NCI-H2196 (cell line): ENCODE measurements at regions not wholly inside any gene's neighbourhood (a gene's known extent, or its start where the extent isn't known, plus 50 kb on each side); places are given as distances from the start of the nearest gene placed in this dataset.
"Not testable (repeated sequence)": the region's sequence is repeated elsewhere in the genome, so short reads cannot be mapped to it uniquely, and the experiment has no call there.

Source experiments
- DNase-seq: peaks from one replicate; lab custom pipeline; 2025; ENCODE audit not compliant: unreplicated experiment; lab: John Stamatoyannopoulos, UW

DNA sequence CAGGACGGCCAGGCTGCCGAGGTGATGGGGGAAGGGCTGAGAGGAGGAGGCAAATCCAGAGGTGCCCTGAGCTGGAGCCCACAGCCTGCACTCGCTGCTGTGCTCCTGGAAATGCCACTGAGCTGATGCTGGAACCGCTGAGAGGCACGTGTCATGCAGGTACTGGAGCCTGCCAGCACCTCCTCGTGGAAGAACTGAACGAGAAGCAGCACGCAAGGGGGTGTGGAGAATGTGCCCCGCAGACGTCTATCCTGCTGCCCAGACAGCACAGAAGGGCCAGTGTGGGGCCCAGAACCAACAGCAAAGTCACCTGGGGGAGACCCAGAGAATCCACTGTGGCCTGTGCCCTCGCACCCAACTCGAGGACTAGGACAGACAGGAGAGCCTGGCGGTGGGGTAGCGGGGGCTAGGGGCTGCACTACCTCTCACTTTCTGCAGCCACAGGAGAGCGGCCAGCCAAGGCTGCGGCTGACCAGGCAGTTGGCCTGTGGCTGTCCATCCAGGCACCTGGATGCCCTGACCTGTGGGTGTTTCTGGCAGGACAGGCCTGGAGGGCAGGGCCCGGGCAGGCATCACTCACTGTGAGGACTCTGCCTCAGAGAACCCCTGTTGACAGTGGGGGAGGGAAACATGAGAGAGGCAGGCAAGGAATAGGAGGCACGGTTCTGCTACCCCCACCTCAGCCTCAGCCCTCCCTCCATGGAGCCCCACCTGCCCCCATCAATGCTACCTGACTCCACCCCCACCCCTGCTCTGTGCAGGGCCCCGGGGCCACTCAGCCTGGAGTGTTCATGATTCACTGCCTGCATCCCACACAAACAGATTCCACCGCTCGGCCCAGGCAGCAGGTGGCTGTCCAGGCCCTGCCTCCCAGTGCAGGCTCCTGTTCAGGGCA lies 213.1 kb downstream of the TBC1D2B start:
- no peak for DNase-seq

DNA sequence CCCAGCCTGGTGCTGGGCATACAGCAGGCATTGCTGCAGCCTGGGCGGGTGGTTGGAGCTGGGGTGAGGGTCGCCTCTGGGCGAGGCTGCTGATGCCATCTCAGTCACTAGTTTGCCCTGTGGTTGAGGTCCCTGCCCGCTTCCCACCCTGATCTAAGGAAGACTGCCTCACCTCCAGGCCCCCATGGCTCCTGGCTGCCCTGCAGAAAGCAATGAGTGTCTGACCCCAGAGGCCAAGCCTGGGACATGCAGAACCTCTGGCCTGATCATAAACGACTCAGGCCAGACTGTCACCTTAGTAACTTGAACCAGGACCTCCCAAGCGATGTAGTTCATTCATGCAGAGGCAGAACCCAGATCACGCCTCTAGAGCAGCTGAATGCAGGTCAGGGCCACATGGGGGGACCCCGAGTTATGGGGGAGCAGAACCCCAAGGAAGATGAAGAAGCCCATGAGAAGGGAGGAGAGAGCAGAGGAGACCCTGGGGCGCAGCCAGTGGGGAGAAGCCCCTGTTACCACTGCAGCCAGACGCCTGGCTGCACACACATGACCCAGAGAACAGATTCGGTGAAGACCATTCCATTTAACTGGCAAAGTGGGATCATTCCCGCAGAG lies 213.9 kb downstream of the TBC1D2B start:
- no peak for DNase-seq

DNA sequence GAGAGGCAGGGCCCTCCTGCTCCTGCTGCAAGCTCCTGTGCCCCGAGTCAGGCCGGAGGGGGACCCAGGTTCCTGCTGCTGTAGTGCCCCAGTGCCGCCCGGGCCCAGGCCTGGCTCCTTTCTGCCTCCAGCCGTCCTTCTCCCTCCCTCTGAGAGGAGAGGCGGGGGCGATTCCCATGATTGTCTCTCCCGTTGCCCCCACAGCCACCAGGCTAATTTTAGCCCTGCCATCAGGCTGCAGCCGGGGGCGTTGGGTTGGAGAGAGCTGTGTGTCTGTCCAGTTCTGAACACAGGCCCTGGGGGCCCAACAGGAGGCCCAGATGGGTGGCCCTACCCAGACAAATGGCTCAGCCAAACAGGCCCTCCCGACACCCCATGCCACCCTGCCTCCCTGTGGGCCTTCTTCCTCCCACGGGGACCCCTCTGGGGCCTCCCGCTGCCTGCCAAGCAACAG lies 214.8 kb downstream of the TBC1D2B start:
- no peak for DNase-seq

DNA sequence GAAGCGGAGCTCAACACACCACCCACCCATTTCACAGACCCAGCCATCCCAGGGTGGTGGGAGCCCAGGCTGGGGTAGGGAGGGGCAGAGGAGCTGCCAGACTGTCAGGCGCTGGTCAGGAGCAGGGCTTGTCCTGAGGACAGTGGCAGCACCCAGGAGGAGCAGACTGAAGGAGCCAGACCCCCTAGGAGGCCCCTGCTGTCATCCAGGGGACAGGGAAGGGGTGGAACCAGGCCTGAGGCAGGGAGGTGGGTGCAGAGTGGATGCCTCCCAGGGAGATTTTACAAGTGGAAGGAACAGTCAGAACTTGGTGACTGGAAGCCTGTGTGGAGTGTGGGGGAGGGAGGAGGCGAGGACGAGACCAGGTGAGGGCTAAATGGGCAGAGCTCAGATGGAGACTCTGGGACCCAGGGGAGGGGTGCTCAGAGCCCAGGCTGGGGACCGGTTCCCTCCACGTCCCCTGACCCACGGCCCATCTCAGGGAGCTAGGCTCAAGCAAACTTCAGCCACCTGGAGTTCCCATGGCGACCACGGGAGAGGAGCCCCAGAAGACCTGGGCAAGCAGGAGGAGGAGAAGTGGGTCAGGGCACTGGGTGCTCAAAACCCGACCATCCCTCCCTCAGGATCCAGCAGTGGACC lies 215.4 kb downstream of the TBC1D2B start:
- not testable (repeated sequence) for DNase-seq

DNA sequence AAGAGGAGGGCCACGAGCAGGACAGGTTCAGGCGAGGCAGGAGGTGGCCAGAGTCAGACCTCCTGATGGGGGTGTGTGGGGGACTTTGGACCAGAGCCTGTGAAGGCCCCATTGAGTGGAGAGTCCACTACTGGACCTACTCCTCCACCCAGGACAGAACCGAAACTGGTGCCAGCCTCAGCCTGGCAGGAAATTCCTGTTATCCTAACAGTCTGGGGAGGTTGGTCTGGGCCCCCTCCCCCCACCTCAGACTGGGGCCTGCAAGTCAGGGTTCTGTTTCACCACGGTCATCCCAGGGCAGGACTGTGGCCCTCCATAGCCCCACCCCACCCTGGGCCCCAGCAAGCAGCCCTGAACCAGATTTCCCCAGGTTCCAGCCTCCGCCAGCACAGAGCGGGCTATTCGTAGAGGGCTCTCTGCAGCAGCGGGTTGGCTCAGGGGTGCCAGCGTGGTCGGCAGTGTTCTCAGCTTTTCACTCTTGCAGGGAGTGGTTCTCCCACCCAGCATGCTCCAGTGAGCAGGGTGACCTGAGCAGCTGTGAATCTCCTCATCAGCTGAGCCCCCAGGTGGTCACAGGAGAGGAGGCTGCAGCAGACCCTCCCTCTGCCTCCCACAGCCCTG lies 217.3 kb downstream of the TBC1D2B start:
- no peak for DNase-seq

DNA sequence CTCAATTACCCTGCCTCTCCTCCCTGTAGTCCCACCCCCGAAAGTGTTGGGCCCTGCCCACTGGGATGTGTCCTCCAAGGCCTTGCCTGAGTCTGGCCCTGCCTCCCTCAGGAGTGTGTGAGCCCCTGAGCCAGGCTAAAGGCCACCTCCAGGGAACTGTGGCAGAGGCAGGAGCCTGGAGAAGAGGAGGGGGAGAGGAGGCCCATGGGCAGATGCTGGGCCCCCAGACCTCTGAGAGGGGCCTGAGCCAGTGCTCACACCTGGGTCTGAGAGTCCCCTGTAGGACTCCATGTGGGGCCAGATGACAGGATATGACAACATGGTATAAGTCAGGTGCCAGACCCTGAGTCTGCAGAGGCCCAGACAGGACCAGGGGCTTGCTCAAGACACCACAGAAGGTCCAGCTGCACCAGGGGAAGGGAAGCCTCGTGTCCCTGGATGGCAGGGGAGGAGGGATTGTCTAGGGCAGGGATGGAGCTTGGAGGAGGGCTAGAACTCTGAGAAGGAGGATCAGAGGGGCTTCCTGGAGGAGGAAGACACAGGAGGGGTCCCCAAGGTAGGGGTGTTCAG lies 217.9 kb downstream of the TBC1D2B start:
- DNase-seq: no peak

DNA sequence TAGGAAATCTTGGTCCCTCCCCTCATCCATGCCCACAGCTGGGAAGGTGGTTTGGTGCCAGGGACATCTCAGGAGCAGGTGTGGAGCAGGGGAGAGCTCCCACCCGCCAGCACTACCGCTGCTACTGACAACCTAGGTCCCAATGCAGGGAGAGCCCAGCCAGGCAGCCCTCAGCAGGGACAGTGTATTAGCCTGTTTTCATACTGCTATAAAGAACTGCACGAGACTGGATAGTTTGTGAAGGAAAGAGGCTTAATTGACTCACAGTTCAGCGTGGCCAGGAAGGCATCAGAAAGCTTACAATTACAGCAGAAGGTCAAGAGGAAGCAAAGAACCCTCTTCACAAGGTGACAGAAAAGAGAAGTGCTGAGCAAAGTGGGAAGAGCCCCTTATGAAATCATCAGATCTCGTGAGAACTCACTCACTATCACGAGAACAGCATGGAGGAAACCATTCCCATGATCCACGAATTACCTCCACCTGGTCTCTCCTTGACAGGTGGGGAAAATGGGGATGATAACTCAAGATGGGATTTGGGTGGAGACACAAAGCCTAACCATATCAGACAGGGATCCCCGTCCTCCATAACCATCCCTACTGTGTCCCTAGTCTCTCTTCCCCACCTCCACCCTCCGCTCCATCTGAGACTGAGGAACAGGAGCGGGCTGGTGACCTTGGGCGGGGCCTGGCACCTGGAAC lies 218.6 kb downstream of the TBC1D2B start:
- no peak for DNase-seq

DNA sequence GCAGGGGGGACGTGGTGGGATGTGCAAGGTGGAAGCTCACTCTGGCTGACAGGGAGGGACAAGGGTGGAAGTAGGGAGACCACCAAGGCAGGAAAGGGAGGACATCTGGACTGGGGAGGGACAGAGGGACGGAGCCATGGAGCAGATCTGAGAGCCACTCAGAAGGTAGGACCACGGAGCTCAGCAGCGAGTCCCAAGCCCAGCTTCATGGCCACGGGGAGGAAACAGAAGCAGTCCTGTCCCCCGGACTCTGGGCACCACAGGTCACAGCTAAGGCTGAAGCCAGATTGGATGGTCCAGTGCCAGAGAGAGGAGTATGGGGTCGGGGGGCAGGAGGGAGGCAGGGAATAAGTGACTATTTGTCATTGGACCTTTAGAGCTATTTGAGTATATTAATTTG lies 220.1 kb downstream of the TBC1D2B start:
- no peak for DNase-seq

DNA sequence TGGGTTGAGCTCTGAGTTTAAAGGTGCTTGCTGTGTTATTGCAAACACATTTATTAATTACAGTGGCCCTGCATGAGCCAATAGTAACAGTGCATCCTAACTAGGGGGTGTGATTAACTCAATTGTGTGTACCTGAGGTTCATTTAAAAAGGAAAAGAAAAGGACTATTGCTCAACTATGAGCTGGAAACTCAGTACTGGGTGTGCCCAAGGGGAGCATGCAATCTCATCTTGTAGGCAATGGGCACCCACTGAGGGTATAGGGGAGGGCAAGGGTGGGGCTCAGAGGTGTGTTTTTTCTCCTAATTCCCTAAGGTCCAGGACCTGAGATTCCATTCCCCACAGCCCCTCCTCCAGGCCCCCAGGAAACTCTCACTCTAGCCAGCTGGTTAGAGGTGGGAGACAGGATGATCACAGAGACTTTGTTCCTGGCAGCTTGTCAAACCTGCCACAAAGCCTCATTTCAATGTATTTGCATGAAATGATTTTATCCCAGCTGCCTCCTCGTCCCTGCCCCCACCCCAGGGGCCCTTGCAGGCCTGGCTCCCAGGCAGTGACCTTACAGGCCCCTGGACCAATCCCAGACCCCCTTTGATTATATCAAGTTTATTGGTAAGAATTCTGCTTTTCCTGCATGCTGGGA lies 220.7 kb downstream of the TBC1D2B start:
- no peak for DNase-seq

DNA sequence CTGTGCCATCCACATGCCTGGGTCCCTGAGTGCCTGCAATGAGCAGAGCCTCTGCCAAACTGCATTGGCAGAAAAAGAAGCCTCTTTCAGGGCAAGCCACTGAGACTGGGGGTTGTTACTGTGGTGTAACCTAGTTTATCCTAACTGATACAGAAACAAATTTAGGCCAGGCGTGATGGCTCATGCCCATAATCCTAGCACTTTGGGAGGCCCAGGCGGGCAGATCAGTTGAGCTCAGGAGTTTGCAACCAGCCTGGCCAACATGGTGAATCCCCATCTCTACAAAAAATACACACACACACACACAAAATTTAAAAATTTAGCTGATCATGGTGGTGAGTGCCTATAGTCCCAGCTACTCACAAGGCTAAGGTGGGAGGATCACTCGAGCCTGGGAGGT lies 221.6 kb downstream of the TBC1D2B start:
- DNase-seq: no peak

DNA sequence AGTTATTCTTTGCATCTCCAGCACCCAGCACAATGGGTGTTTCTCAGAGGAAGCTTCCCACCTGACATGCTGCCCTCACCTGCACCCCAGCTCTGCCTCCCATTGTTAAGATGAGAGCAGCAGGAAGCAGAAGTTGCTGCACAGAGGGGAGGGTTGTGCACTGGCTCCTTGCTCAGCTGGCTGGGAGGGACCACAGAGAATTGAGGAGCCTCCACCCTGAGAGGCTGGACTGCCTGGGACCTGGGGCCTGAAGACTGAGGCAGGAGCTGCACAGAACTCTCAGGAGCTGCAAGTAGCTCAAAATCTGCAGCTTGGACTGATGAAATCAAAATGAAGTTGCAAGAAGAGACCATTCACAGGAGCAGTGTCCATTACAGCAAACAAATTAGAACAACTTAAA lies 222.3 kb upstream of the LINGO1 start:
- no peak for DNase-seq

DNA sequence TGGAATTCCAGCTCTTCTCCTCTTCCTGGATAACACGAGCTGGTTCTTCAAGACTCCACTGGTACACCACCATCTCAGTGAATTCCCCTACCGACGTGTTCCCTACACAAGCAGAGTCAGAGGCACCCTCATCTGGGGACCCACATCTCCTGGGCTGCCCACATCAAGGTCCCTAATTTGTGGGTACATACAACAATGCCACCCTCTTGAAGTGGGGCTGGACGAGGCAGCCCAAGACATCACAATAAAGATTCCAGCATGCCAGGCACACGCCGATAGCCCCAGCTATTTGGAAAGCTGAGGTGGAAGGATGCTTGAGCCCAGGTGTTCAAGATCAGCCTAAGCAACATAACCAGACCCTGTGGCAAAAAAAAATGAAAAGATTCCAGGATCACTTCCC lies 221.2 kb upstream of the LINGO1 start:
- DNase-seq: no peak

DNA sequence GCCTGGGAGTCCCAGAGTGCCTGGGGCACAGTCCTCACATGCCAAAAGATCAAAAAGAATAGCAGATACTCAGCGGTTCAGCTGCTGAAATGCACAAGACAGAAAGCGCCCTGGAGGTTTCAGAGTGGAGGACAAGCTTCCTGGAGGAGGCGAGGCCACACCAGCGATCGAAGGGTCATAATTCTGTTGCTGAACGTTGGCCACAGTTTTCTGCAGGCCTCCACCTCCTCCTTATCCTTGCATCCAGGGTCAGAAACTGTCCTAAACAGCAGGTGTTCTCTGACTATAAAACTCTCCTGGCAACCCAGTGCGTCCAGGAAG lies 220.3 kb upstream of the LINGO1 start:
- no peak for DNase-seq

DNA sequence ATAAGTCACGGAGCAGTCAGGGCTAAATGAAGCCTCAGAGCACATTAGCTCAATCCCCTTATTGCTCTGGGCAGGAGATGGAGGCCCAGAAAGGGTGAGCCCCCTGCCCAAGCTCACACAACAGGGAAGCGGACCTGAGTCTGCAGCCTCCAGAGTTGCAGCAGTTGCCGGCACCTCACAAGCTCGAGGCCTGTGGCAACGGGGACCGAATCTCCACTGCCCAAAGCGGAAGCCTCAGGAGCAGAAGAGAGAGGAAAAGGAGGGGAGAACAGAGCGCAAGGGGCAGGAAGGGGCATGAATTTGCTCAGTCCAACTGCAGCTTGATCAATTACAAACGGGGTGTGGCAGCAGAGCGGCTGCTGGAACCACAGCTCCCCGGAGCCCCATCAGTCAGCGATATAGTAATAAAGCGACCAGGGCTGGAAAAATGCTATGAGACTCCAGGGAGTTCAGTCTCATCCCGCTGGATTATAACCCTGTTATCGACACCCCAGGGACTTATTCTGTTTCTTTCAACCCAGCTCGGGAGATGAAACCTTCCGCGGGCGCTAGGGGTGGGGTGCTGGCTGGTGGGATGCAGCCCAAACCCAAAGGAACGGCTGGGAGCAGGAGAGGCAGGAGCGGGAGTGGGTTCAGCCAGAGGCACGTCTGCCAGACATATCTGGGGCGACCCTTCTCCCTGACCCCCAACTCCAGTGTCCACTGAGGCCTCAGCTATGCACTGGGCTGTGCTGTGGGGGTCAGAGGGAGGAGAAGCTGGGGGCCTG lies 219.7 kb upstream of the LINGO1 start:
- DNase-seq: no peak

DNA sequence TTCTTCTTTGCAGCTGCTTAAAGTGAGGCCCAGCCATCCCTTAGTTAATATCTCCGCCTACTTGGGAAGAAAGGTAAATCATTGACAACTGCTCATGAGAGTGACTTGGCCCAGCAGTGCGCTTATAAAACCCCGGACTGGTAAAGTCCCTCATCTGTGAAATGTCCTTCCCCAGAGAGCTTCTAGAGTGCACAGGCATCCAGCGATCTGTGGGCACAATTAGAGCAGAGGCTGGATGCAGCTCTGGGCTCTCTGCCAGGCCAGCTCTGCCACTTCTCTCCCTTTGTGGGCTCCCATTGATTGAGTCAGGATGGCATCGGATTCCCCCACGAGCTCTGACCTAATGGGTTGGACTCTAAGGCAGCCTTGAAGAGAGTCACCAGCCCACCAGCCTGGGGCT lies 219.0 kb upstream of the LINGO1 start:
- no peak for DNase-seq

DNA sequence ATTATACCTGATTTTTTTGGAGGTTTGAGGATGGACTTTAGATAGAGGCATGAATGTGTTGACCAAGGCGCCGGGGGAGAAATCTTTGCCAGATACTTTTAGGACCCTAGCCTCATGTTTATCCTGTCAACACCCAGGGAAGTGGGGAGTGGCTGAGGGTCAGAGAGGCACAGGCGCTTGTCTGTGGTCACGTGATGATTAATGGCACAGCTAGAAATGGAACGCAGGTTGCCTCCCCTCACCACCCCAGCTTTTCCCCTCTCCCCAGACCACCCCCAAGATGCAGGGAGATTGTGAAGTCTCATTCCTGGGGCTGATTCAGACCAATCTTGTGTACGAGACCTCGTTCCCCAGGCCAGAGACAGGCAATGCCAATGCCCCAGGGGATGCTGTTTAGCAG lies 218.4 kb upstream of the LINGO1 start:
- no peak for DNase-seq

DNA sequence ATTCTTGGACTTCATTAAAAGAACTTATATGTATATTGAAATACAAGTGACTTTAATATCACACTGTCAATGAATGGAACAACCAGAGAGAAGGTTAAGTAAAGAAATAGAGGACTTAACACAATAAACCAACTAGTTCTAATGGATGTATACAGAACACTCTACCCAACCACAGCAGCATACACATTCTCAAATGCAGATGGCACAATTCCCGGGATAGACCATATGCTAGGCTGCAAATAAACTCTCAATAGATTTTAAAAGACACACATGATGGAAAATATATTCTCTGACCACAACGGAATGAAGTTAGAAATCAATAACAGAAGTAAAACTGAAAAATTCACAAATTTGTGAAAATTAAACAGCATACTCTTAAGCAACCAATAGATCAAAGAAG lies 214.3 kb upstream of the LINGO1 start:
- DNase-seq: no peak

DNA sequence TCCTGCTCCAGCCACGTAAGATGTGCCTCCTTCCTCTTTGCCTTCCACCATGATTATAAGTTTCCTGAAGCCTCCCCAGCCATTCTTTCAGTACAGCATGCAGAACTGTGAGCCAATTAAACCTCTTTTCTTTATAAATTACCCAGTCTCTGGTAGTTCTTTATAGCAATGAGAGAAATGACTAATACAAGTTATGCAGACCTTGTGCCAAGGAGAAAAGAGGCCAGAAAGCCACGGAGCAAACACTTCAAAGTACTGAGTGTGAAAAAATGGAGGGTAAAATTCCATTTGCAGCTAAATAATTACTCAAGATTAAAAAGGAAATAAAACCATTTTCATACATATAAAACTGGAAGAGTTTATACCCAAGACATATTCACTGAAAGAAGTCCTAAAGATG lies 213.6 kb upstream of the LINGO1 start:
- no peak for DNase-seq

DNA sequence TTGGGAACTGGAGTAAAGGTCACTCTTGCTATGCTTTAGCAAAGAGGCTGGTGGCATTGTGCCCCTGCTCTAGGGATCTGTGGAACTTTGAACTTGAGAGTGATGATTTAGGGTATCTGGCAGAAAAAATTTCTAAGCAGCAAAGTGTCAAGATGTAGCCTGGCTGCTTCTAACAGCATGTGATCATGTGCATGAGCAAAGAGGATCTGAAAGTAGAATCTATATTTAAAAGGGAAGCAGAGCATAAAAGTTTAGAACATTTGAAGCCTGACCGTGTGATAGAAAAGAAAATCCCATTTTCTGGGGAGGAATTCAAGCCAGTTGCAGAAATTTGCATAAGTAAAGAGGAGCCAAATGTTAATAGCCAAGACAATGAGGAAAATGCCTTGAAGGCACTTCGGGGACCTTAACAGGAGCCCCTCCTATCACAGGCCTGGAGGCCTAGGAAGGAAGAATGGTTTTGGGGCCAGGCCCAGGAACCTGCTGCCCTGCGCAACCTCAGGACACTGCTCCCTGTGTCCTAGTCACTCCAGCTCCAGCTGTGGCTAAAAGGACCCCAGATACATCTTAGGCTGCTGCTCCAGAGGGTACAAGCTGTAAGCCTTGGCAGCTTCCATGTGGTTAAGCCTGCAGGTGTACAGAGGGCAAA lies 212.2 kb upstream of the LINGO1 start:
- no peak for DNase-seq
